Testis (tissue), 2 donors: ENCODE measurements at regions not wholly inside any gene's neighbourhood (a gene's known extent, or its start where the extent isn't known, plus 50 kb on each side); places are given as distances from the start of the nearest gene placed in this dataset.

ENCODE experiments used
- CTCF ChIP-seq, 3 experiments: fragments of 450-650 bp in 2 of 3; fragments of 200-600 bp in 1 of 3; sonication (generic) in 1 of 3; IDR thresholded peaks; one replicate each; pipeline ENCODE4 v1.5.1; 2016 to 2019; ENCODE audit warnings: antibody characterized with exemption in 3 of 3, mild to moderate bottlenecking in 2 of 3, moderate library complexity in 1 of 3
- POLR2A ChIP-seq: fragments of 450-650 bp; IDR thresholded peaks from one replicate; pipeline ENCODE4 v1.6.1; 2017; ENCODE audit warnings: antibody characterized with exemption, mild to moderate bottlenecking, moderate library complexity

DNA sequence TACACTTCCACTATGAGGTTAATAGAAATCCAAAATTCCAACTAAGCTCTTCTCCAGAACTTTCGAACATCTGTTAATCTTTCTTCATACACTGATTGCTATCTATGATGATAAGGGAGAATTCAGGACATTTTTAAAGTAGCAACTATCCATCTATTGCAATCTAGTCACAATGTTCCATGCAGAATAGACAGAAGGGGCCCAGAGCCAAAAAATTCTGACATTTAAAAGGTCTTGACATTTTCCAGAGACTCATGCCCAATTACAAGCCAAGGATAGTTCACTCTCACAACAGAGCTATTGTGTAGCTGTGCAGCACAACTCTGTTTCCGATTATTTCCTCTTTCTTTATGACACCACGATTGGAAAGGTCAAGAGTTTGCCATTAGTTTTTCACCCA, 999.7 kb upstream of the ALCAM start:
- TF ChIP-seq CTCF (IDR thresholded peaks at IDR 0.05) (no peak), POLR2A (no peak)
